ENCODE measurements at regions not wholly inside any gene's neighbourhood (a gene's known extent, or its start where the extent isn't known, plus 50 kb on each side); places are given as distances from the start of the nearest gene placed in this dataset.

GRCh38 chr13:50149214-50149613 is 134.0 kb downstream of the KCNRG start:
- Histone ChIP-seq H3K4me3 (ENCODE audit: low read depth, low read length, poor library complexity, severe bottlenecking) (no peak overlapping the region), H3K9ac (ENCODE audit: low read length) (no peak overlapping the region), H3K36me3 (ENCODE audit: insufficient read depth, low read length) (no peaks in the 10 kb centered on the region), H3K27me3 (ENCODE audit: insufficient read depth, low read length) (no peaks in the 10 kb centered on the region), H3K4me1 (ENCODE audit: insufficient read depth, low read length, severe bottlenecking) (peaks cover 38% of the 10 kb centered on the region), H3K4me2 (ENCODE audit: low read length) (no peak overlapping the region), H3F3A (ENCODE audit: insufficient read depth, low read length) (peaks cover under 1% of the 10 kb centered on the region; the same call in 1 of the 2 replicates), H3K9me2 (ENCODE audit: low read depth, low read length) (no peaks in the 10 kb centered on the region), H4K20me1 (ENCODE audit: insufficient read depth, low read length) (no peaks in the 10 kb centered on the region), H3K27ac (ENCODE audit: low read depth, low read length, poor library complexity, severe bottlenecking) (no peak overlapping the region), H3K79me2 (ENCODE audit: insufficient read depth, low read length) (no peaks in the 10 kb centered on the region), H3K9me3 (ENCODE audit: low read length) (no peaks in the 10 kb centered on the region), H2AFZ (ENCODE audit: low read length) (no peak overlapping the region)
- TF ChIP-seq CTCF (IDR thresholded peaks at IDR 0.05; ENCODE audit: low read length), result no peak
- TF ChIP-seq EZH2 (IDR thresholded peaks at IDR 0.05; ENCODE audit: borderline replicate concordance, low read length), result no peak

- Histone ChIP-seq H3K79me2 (ENCODE audit: insufficient read depth, low read length) (no peaks in the 10 kb centered on the region), H3K4me1 (ENCODE audit: insufficient read depth, low read length, severe bottlenecking) (peaks cover 31% of the 10 kb centered on the region), H4K20me1 (ENCODE audit: insufficient read depth, low read length) (no peaks in the 10 kb centered on the region), H3K9ac (ENCODE audit: low read length) (no peak overlapping the region), H3K4me3 (ENCODE audit: low read depth, low read length, poor library complexity, severe bottlenecking) (no peak overlapping the region), H3F3A (ENCODE audit: insufficient read depth, low read length) (no peaks in the 10 kb centered on the region; the same call in 1 of the 2 replicates), H2AFZ (ENCODE audit: low read length) (no peak overlapping the region), H3K9me3 (ENCODE audit: low read length) (no peaks in the 10 kb centered on the region), H3K27ac (ENCODE audit: low read depth, low read length, poor library complexity, severe bottlenecking) (no peak overlapping the region), H3K36me3 (ENCODE audit: insufficient read depth, low read length) (no peaks in the 10 kb centered on the region), H3K27me3 (ENCODE audit: insufficient read depth, low read length) (no peaks in the 10 kb centered on the region), H3K4me2 (ENCODE audit: low read length) (no peak overlapping the region), H3K9me2 (ENCODE audit: low read depth, low read length) (no peaks in the 10 kb centered on the region)
- TF ChIP-seq CTCF (IDR thresholded peaks at IDR 0.05; ENCODE audit: low read length) (no peak), EZH2 (IDR thresholded peaks at IDR 0.05; ENCODE audit: borderline replicate concordance, low read length) (no peak)
Observed at GRCh38 chr13:50149932-50150331, 134.7 kb downstream of the KCNRG start.

- no peaks in the 10 kb centered on the region for H4K20me1 ChIP-seq (ENCODE audit: insufficient read depth, low read length)
- no peaks in the 10 kb centered on the region for H3K9me3 ChIP-seq (ENCODE audit: low read length)
- H3K36me3 ChIP-seq (ENCODE audit: insufficient read depth, low read length), result no peaks in the 10 kb centered on the region
- H3K9ac ChIP-seq (ENCODE audit: low read length), result peak overlapping the region; percentile 62
- H2AFZ ChIP-seq (ENCODE audit: low read length), result peak overlapping the region; percentile 26
- peak overlapping the region; percentile 37 for H3K4me3 ChIP-seq (ENCODE audit: low read depth, low read length, poor library complexity, severe bottlenecking)
- peak overlapping the region; percentile 74 for H3K4me2 ChIP-seq (ENCODE audit: low read length)
- no peaks in the 10 kb centered on the region for H3K27me3 ChIP-seq (ENCODE audit: insufficient read depth, low read length)
- H3K9me2 ChIP-seq (ENCODE audit: low read depth, low read length), result no peaks in the 10 kb centered on the region
- peak overlapping the region; percentile 83 for H3K27ac ChIP-seq (ENCODE audit: low read depth, low read length, poor library complexity, severe bottlenecking)
- H3K79me2 ChIP-seq (ENCODE audit: insufficient read depth, low read length), result no peaks in the 10 kb centered on the region
- peaks cover 27% of the 10 kb centered on the region for H3K4me1 ChIP-seq (ENCODE audit: insufficient read depth, low read length, severe bottlenecking)
- H3F3A ChIP-seq (ENCODE audit: insufficient read depth, low read length), result no peaks in the 10 kb centered on the region; the same call in 1 of the 2 replicates
- no peak for TF ChIP-seq EZH2 (IDR thresholded peaks at IDR 0.05; ENCODE audit: borderline replicate concordance, low read length)
- no peak for TF ChIP-seq CTCF (IDR thresholded peaks at IDR 0.05; ENCODE audit: low read length)
Observed at GRCh38 chr13:50152224-50152623, 137.0 kb downstream of the KCNRG start.

Measured in OCI-LY1 (cell line).